NCI-H510A treated with DMSO at 0.1 percent for 48 hours (cell line): ENCODE measurements at regions not wholly inside any gene's neighbourhood (a gene's known extent, or its start where the extent isn't known, plus 50 kb on each side); places are given as distances from the start of the nearest gene placed in this dataset.

Experiments used
- DNase-seq: peaks from one replicate; lab custom pipeline; 2025; lab: John Stamatoyannopoulos, UW

DNA sequence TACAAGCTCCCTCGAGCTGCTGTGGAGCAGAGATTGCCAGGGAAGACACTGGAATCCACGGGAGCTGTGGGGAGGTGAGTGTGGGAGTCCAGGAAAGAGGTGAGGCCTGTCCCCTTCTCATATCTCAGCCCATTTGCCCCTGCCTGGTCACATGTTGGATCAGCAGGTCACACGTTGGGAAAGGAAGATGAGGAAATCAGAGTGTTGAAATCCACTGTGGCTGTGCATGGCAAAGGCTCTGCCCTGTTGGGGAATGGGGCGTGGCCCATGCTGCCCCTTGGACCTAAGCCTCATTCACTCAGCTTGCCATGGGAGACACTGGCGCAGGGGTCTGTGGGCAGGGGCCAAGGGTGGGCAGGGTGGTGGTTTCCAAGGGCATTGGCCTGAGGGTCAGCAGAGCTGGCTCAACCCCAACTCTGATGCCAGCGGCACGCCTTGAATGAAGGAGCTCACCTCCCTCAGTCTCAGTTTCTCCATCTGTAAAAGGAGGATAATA is 85.4 kb upstream of the CPEB4 start:
- DNase-seq = no peak

DNA sequence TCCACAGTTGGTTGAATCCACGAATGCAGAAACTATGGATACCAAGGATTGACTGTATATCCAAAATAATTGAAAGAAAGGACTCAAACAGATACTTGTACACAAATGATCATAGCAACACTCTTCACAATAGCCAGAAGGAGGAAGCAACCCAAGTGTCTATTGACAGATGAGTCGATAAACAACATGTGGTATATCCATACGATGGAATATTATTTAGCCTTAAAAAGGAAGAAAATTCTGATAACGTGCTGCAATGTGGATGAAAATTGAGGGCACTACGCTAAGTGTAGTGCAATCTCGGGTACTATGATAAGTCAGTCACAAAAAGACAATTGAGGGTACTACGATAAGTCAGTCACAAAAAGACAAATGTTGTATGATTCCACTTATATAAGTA is 83.6 kb upstream of the CPEB4 start:
- DNase-seq = no peak

DNA sequence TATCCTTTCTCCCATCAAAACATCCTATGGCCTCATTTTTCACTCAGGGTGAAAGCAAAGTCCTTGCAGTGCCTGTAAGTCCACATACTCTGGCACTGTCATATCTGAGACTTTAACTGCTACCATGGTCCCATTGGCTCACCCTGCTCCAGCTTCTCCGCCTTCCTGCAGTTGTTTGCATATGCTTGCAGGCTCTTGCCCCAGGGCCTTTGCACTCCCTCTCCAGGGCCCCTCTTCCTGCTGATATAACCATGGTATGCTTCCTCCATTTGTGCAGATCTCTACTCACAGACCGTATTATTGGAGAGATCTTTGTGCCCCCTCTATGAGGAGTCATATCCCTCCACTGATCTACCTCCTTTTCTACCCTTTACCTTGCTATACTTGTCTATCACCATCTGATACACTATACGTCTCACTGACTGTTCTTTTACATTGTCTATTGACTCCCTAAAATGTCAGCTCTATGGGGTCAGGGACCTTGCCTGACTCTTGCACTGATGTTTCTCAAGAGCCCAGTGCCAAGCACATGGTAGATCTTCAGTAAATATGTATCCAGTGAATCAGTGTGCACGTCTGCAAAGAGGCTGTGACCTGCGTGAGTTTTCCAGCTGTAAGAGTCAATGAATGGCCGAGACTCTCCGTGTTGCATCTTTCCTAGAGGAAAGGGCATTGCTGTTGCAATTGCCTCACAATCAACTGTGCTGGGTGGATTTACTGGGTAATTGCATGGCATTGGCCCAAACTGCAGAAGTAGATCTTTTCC is 81.7 kb upstream of the CPEB4 start:
- no peak for DNase-seq

DNA sequence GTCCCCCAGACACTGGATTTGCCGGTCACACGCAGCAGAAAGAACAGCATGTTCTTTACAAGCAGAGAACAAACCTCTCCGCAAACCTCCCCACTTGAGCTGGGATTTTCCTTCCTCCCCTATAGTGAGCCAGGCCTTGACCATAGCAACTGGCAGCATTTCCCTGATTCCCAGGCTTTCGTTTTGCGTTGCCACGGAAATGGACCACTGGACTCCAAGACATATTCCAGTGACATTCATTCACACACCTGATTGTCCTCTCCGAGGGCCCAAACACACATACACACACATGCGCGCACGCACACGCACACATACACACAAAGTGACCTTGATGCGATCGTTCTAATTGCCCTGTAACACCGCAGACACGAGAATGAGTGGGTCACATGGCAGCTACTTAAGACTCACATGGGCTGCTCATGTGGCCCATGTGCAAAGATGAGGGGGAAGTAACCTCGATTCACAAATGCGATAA is 80.9 kb upstream of the CPEB4 start:
- DNase-seq = no peak

DNA sequence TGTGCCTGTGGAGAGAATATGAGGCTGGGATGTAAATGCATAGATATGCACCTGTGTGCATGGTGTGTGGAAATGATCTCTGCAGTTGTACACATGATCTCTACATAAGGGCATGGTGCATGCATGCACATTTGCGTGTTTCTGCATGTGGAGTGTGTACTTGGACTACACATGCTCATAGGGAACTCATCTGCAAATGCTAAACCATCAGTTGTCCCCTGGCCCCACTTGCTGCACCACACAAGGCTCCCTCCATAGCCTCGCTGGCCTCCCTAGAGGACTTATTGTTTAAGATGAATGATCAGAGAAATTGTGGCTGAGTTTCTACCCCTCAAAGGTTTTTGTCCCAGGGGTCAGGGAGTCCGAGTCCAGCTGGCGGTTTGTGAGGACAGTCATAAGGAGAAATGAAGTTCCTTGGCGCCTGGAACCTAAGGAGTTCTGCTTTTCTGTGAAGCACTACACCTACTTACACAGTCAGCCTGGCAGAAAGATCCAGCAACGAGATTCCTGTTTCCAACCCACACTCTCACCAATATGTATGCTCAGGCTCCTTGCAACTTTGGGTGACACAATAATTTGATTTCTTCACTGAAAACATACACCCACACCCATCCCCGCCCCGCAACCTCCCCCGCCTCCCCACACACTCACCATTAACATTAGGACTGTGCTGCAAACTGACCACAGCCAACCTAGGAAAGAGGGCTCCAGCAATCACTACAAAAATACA is 79.9 kb upstream of the CPEB4 start:
- no peak for DNase-seq

DNA sequence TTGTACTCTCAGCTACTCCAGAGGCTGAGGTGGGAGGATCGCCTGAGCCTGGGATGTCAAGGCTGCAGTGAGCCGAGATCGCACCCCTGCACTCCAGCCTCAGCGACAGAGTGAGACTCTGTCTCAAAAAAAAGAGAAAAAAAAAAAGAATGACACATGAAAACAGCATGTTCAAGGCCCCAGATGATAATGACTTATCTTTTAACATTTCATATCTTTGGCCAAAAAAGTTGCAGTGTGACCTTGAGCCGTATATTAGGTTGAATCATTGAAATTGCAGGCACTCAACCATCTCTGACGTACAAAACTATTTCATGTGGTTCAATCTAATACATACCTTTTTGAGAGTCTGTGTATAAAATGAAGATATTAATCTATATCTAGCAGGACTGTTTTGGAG is 79.1 kb upstream of the CPEB4 start:
- DNase-seq = no peak

DNA sequence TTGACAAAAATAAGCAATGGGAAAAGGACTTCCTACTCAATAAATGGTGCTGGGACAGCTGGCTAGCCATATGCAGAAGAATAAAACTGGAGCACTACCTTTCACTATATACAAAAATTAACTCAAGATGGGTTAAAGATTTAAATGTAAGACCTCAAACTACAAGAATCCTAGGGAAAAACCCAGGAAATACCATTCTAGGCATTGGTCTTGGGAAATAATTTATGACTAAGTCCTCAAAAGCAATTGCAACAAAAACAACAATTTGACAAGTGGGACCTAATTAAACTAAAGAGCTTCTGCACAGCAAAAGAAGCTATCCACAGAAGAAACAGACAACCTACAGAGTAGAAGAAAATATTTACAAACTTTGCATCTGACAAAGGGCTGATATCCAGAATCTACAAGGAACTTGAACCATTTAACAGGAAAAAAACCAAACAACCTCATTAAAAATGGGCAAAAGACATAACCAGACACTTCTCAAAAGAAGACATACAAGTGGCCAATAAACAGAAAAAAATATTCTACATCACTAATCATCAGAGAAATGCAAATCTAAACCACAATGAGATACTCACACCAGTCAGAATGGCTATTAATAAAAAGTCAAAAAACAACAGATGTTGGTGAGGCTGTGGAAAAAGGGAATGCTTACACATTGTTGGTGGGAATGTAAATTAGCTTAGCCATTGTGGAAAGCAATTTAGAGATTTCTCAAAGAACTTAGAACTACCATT is 75.2 kb upstream of the CPEB4 start:
- DNase-seq = no peak

DNA sequence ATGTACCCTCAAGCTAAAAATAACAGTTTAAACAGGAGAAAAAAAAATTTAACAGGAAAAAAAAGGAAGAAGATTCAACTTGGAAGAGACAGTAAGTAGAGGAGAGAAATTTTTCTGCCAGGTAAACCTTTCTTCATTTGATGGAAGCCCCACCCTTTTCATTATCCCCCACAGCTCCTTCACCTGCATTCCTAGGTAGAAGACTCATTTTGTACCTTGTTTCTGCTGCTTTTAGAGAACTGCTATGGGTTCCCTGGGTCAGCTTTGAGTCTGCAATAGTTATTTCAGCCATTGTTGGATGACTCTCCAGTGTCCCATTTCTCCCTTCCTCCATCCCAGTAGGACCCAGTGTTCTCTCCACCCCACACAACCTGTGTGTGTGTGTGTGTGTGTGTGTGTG is 74.1 kb upstream of the CPEB4 start:
- no peak for DNase-seq

DNA sequence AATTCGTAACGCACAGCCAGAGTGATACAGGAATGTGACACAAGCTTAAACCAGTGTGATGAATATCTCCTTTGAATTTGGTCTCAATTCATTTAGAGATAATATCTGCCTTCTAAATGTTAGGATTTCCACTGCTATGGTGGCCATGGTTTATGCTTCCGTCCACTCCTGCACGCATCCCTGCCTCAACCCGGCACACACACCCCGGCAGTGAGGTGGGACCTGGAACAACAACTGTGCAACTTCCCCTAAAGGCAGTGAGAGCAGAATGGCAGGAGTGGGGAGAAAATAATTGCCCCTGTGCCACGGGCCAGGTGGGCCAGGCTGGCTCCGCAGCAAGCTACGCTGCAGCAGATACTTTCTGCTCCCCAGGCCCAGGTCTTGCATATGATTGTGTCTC is 72.6 kb upstream of the CPEB4 start:
- DNase-seq = no peak

DNA sequence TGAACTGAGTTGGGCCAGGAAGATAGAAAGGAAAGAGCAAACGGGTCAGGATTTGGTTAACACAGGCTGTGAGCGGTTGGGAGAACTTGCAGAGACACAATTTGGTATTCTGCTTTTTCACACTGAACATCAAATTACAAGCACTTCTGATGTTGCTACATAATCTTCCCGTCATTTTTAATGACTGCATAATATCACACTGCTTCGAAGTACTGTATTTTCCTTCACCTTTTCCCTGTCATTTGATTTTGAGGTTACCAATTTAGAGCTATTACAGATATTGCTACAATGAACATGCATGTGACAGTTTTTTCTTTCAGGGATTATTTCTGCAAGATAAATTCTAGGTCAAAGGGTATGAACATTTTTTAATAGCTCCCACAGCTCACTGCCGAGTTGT is 71.4 kb upstream of the CPEB4 start:
- DNase-seq = no peak

DNA sequence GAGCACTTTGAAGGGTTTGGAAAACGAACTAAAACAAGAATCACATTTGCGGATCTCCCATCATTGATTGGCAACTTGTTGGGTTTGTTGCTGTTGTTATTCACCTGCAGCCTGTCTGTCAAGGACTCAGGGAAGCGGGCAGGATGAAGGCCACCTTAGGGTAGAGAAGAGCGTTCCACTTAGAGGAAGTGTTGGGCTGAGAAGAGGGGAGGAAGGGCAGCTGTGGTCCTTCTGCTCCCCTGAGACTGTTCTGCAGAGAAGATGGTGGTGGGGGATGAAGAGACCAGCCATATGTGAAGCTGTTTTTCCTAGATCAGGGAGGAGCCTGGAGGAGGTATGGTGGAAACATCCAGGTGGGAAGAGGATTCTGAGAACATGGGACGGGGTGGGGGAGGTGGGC is 70.6 kb upstream of the CPEB4 start:
- DNase-seq = no peak

DNA sequence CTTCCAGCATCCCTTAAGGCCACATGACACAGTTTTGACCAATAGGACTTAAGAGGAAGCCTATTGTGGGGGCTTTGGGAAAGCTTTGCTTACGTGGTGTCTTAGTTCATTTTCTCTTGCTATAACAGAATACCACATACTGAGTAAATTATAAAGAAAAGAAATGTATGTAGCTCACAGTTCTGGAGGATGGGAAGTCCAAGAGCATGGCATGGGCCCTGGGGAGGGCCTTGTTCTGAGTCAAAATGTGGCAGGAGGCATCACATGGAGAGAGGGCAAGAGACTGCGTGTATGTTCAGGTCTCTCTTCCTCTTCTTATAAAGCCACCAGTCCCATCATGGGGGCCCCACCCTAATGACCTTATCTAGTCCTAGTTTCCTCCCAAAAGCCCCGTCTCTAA is 68.6 kb upstream of the CPEB4 start:
- DNase-seq = no peak

DNA sequence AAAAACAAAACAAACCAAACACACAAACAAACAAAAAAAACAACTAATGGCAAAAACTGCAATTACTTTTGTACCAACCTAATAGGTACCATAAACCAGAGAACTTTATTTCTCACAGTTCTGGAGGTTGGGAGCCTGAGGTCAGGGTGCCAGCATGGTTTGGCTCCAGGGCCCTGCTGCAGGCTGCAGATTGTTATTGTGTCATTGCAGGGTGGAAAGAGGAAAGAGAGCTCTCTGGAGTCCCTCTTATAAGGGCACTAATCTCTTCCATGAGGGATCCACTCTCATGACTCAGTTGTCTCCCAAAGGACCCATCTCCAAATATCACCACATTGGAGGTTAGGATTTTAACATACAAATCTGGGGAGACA is 64.9 kb upstream of the CPEB4 start:
- DNase-seq = no peak

DNA sequence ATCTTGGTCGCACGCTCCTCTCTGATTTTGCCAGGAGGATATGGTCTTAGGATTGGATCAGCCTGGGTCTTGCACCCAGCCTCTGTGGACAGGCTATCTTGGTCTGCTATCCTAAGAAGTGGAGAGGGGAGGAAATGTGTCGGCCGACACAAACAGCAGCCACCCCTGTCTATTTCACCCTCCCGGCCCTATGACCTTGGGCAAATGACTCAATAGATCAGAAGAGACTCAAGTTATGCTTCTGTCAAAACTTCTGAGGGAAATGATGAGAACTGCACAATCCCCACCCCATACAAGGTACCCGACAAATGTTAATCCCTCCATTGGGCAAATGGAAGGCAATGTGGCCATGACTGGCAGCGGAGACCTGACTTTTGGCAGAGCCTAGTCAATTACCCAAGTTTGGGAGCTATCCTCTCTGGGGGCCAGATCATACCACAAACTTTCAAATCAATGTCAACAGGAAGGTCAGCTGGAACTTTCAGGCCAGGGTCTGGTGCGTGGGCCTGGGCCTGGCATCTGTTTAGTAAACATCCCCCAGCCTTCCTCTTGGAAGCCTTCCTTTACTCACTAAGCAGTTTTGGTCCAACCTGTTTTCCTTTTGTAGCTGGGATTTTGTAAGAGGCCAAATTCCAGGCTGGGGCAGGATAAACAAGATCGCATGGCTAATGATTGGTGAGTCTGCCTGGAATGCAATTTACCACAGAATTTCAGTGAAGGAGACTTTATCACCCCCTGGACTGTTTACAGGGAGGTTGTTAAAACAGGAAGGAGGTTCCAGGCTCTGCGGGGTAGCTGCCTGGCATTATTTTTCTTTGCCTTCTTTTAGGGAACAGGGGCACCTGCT is 64.2 kb upstream of the CPEB4 start:
- no peak for DNase-seq

DNA sequence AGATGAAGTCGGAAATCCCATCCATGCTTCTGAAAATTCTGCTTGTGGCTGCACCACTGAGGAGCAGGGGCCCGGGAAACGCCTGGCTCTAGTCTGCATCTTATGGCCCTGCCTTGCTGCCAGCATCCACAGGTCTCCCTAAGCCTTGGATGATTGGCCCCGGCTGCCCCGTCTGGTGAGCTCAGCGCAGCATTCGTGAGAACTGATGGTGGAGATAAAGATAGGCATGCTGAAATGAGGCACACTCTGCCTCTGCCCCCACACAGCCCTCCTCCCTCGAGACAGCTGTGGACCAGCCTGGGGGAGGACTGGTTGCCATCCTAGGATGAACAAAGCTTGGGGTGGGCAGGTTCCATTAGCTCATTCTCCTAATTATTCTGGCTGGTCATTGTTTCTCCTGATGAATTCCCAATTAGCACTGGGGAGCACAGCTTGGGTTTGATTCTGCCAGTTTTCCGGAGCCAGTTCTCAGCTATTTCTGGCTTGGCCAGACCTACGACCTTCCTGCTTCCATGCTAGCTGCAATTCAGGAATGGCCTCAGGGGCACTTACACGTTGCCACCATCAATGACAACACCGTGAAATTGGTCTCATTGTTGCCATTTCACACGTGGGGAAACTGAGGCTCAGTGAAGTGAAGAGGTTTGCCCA is 62.8 kb upstream of the CPEB4 start:
- DNase-seq = no peak

DNA sequence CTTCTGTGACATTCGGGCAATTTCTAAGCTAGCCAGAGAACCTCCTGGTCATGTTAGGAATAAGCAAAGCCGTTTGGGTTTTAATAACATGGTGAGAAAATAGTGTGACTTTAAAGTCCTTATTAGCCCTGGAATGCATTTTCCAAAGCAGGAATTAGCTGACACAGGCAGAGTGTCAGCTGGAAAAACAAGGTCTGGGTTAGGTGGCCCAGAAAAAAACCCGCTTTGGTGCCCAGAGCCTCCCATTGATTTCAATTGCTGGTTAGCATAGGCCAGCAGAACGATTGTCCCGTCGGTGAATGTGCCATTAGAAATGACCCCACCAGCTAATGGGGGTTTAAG is 62.1 kb upstream of the CPEB4 start:
- no peak for DNase-seq

DNA sequence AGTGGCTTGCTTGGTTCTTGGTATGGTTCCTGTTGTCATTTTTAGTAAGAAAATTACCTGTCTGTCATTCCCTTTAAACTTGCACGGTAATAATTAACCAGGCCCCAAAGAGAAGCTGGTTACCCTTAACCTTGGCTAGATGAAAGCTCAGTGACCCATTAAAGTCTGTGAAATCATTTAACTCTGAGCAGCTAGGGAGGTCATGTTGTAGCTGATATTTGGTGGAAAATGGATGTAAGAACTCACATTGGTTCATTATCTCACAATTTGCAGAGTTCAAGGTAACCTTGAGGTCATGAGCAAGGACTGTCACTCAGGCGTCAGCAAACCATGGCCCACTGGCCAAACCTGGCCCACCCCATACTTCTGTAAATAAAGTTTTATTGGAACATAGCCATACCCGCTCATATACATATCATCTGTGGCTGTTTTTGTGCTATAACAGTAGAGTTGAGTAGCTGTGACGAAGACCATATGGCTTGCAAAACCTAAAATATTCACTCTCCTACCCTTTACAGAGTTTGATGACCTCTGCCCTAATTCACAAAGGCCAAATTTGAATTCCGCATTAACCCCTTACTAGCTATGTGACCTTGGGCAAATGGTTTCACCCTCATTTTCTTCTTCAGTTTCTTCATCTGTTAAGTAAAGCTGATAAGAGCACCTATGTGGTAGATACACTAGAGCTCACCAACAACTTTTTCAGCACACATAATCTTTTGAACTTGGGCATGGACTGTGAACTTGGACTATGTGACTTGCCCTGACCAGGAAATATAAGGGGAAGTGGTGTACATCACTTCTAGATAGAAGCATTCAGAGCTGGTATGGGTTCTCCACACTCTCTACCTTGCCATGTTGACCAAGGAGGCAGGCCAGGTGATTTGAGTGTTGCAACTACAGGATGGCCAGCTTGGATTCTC is 61.5 kb upstream of the CPEB4 start:
- no peak for DNase-seq

DNA sequence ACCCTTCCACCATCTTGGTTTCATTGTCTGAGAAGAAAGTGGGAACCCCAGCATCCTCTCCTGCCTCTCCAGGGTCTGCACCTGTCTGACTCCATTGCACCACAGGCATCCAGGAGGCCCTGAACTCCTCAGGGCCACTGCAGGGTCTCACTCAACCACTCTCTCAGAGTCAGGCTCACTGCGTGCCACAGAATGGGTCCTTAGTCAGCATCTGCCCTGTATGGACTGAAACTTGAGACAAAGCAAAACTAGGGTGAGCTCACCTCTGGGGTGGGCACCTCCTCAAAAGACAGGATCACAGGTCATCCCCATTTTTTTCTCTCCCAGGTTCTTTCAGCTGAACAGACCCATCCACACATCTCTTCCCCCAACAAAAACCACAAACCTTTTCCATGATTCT is 59.2 kb upstream of the CPEB4 start:
- no peak for DNase-seq

DNA sequence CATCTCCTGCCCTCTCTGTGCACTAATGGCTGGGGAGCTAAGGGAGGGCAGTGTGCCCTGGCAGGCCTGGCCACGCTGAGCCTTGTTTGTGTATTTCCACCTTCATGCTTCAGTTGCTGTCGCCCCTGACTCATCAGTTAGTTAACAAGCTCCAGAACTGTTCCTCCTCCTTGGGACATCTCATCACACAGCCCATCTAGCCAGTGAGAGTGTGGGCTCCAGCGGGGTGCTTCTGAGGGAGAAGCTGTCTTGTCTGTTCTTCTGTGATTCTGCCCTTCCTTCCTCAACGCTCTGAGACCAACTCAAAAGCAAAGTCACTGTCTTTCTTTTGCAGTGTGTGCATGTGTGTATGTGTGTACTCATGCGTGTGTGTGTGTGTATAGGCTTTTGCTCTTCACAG is 58.3 kb upstream of the CPEB4 start:
- no peak for DNase-seq

DNA sequence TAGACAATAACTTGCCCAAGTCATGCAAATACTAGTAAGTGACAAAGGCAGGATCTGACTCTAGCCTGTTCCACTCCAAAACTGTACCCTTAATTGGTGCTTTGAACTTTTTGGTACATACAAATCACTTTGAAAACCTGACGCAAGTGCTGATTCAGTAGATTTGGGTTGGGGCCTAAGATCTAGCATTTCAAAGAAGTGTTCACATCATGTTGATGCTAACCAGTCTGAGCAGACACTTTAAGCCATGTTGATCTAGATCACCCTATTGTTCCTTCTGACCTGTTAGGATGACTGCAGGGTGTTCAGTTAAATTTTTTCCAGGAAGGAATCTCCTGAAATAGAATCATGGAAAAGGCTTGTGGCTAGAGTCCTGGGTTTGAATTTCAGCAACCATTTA is 57.7 kb upstream of the CPEB4 start:
- no peak for DNase-seq
